ENCODE measurements at regions not wholly inside any gene's neighbourhood (a gene's known extent, or its start where the extent isn't known, plus 50 kb on each side); places are given as distances from the start of the nearest gene placed in this dataset.

- TF ChIP-seq EZH2phosphoT487 (IDR thresholded peaks at IDR 0.05; ENCODE audit: borderline replicate concordance, low read length) (no peak), CTCF (IDR thresholded peaks at IDR 0.05; ENCODE audit: low read depth, low read length, poor library complexity, severe bottlenecking) (no peak)
These were observed 429.0 kb upstream of the PIK3C3 start for GRCh38 chr18:41526054-41526453.

Data from DOHH2 (cell line).